ENCODE measurements at regions not wholly inside any gene's neighbourhood (a gene's known extent, or its start where the extent isn't known, plus 50 kb on each side); places are given as distances from the start of the nearest gene placed in this dataset.

DNA sequence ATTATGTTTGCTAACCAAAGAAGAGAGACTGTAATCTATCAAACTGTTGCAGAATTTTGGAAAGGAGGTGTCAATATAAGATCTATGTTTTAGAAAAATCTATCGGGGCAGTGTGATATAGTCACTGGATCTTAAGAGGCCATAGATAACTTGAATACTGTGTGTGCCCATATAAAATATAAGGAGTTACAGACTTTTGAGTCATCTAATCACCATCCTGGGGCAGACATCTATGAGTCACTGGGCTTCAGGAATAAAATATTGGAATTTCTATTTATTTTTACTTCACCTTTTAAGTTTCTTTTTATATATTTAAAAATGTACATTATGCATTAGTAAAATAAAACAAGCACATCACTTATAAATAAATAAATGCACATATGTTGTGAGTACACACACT, 509.3 kb upstream of the MAN1A1 start:
- no peak for TF ChIP-seq RFX5 (IDR thresholded peaks at IDR 0.05; ENCODE audit: low read depth, low read length)
- TF ChIP-seq, protein P1, sequence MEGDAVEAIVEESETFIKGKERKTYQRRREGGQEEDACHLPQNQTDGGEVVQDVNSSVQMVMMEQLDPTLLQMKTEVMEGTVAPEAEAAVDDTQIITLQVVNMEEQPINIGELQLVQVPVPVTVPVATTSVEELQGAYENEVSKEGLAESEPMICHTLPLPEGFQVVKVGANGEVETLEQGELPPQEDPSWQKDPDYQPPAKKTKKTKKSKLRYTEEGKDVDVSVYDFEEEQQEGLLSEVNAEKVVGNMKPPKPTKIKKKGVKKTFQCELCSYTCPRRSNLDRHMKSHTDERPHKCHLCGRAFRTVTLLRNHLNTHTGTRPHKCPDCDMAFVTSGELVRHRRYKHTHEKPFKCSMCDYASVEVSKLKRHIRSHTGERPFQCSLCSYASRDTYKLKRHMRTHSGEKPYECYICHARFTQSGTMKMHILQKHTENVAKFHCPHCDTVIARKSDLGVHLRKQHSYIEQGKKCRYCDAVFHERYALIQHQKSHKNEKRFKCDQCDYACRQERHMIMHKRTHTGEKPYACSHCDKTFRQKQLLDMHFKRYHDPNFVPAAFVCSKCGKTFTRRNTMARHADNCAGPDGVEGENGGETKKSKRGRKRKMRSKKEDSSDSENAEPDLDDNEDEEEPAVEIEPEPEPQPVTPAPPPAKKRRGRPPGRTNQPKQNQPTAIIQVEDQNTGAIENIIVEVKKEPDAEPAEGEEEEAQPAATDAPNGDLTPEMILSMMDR (conservative IDR thresholded peaks at IDR 0.05; ENCODE audit: low read depth, low read length) = no peak

All from IMR-90 (cell line).